GM12878 (cell line): ENCODE measurements at regions not wholly inside any gene's neighbourhood (a gene's known extent, or its start where the extent isn't known, plus 50 kb on each side); places are given as distances from the start of the nearest gene placed in this dataset.

ENCODE experiments used
- ATAC-seq: fragments of 200-7000 bp; cut with Tn5 transposase; 3 replicates; pipeline ENCODE4 v1.9.1; 2020; ENCODE audit warnings: mild to moderate bottlenecking, moderate library complexity
- BruUV-seq: library from RNA; stranded (reverse); fragments of 400-500 nt; replicated peaks from 2 replicates; lab custom pipeline; 2021; lab: Mats Ljungman, UMichigan
- CTCF ChIA-PET: fragments of 300-600 bp; sonication (Branson Sonifier 250); formaldehyde crosslinking; extraction: SDS; loops from one replicate; lab custom pipeline; 2021; ENCODE audit warnings: inconsistent platforms; lab: Yijun Ruan, JAX
- POLR2A ChIA-PET: fragments of 350-600 bp; formaldehyde crosslinking; extraction: SDS; loops from one replicate; lab custom pipeline; 2021; ENCODE audit warnings: inconsistent platforms; lab: Charles Lee
- RAD21 ChIA-PET: fragments of 300-600 bp; sonication (Branson Sonifier 250); formaldehyde crosslinking; loops from one replicate; lab custom pipeline; 2023; ENCODE audit warnings: antibody characterized with exemption; ENCODE audit not compliant: unreplicated experiment; lab: Charles Lee
- SMC1A ChIA-PET: fragments of 300-600 bp; sonication (Branson Sonifier 250); formaldehyde crosslinking; loops from one replicate; lab custom pipeline; 2023; ENCODE audit not compliant: unreplicated experiment, uncharacterized antibody; lab: Charles Lee
- DNase-seq: peaks from one replicate; pipeline ENCODE4 v3.0.0-alpha.2; 2011; ENCODE audit warnings: low read depth, low spot score
- FAIRE-seq: peaks from 3 replicates; lab custom pipeline; 2011; peaks lifted over from hg19 to GRCh38; lab: Jason Lieb, UNC
- H2AFZ ChIP-seq: 2 replicates; pipeline ENCODE4 v1.6.0; 2011; ENCODE audit warnings: low read depth, low read length, control low read depth; ENCODE audit not compliant: control insufficient read depth
- H3K27ac ChIP-seq: 2 replicates; pipeline ENCODE4 v1.5.1; 2011; ENCODE audit warnings: control low read depth; ENCODE audit not compliant: control insufficient read depth, insufficient read depth
- H3K27me3 ChIP-seq, 2 experiments: replicated peaks in 1 of 2; 2 replicates each; pipeline versions ENCODE4 v1.6.0 to v1.6.1; 2011; ENCODE audit warnings: low read length in 1 of 2; ENCODE audit not compliant: control insufficient read depth in 2 of 2, insufficient read depth in 2 of 2
- H3K36me3 ChIP-seq, 2 experiments: 2 replicates each; pipeline ENCODE4 v1.5.1; 2011; ENCODE audit warnings: low read length in 1 of 2; ENCODE audit not compliant: control insufficient read depth in 2 of 2, insufficient read depth in 2 of 2
- H3K4me1 ChIP-seq: 2 replicates; pipeline ENCODE4 v1.6.1; 2011; ENCODE audit warnings: mild to moderate bottlenecking, low read length, moderate library complexity, mixed read lengths; ENCODE audit not compliant: control insufficient read depth, insufficient read depth
- H3K4me2 ChIP-seq: 2 replicates; pipeline ENCODE4 v1.6.0; 2011; ENCODE audit warnings: control low read depth; ENCODE audit not compliant: control insufficient read depth, insufficient read depth
- H3K4me3 ChIP-seq: fragments of 200-600 bp; sonication (generic); 2 replicates; pipeline ENCODE4 v1.5.1; 2016
- H3K79me2 ChIP-seq: 2 replicates; pipeline ENCODE4 v1.6.0; 2011; ENCODE audit warnings: low read length; ENCODE audit not compliant: control insufficient read depth, insufficient read depth
- H3K9ac ChIP-seq: 2 replicates; pipeline ENCODE4 v1.8.0; 2011; ENCODE audit warnings: low read length, control low read depth, mixed read lengths; ENCODE audit not compliant: control insufficient read depth, insufficient read depth
- H3K9me3 ChIP-seq: replicated peaks from 3 replicates; pipeline ENCODE4 v1.5.1; 2011; ENCODE audit warnings: mild to moderate bottlenecking, low read length; ENCODE audit not compliant: control insufficient read depth, insufficient read depth
- H4K20me1 ChIP-seq: 2 replicates; pipeline ENCODE4 v1.6.0; 2011; ENCODE audit not compliant: control insufficient read depth, insufficient read depth
- BCL3 ChIP-seq: IDR thresholded peaks from 2 replicates; pipeline ENCODE4 v1.6.1; 2011; ENCODE audit warnings: borderline replicate concordance, low read depth, mild to moderate bottlenecking, moderate library complexity, low read length; ENCODE audit not compliant: insufficient read depth, poor library complexity, severe bottlenecking
- CHD2 ChIP-seq: IDR thresholded peaks from 2 replicates; pipeline ENCODE4 v1.6.1; 2011; ENCODE audit warnings: low read depth, low read length, improper control_type of control experiment, borderline replicate concordance
- EZH2 ChIP-seq: IDR thresholded peaks from 2 replicates; pipeline ENCODE4 v1.6.1; 2012; ENCODE audit warnings: low read depth, mild to moderate bottlenecking, control low read depth, inconsistent platforms, low read length, borderline replicate concordance; ENCODE audit not compliant: control insufficient read depth
- HDAC2 ChIP-seq: fragments of 200-600 bp; sonication (generic); IDR thresholded peaks from 2 replicates; pipeline ENCODE4 v1.6.1; 2017
- JUNB ChIP-seq: IDR thresholded peaks from 2 replicates; pipeline ENCODE4 v1.6.1; 2016; ENCODE audit warnings: antibody characterized with exemption, mild to moderate bottlenecking
- JUND ChIP-seq: IDR thresholded peaks from 2 replicates; pipeline ENCODE4 v1.6.1; 2012; ENCODE audit warnings: low read depth, mild to moderate bottlenecking, low read length, improper control_type of control experiment, moderate library complexity
- POU2F2 ChIP-seq: IDR thresholded peaks from 3 replicates; pipeline ENCODE4 v1.6.1; 2011; ENCODE audit warnings: low read depth, mild to moderate bottlenecking, low read length, borderline replicate concordance
- RB1 ChIP-seq: fragments of 450-650 bp; formaldehyde crosslinking; IDR thresholded peaks from 2 replicates; pipeline ENCODE4 v1.6.1; 2017; ENCODE audit warnings: mild to moderate bottlenecking, borderline replicate concordance
- SP1 ChIP-seq: IDR thresholded peaks from one replicate; pipeline ENCODE4 v1.6.1; 2011; ENCODE audit warnings: low read depth, low read length
- SREBF2 ChIP-seq: IDR thresholded peaks from 2 replicates; pipeline ENCODE4 v1.6.1; 2012; ENCODE audit warnings: mild to moderate bottlenecking, low read length
- STAT3 ChIP-seq: IDR thresholded peaks from 2 replicates; pipeline ENCODE4 v1.6.1; 2011; ENCODE audit warnings: low read depth, low read length, improper control_type of control experiment
- TAF1 ChIP-seq: IDR thresholded peaks from 2 replicates; pipeline ENCODE4 v1.6.1; 2011; ENCODE audit warnings: mild to moderate bottlenecking, low read depth, low read length, borderline replicate concordance
- TARDBP ChIP-seq: IDR thresholded peaks from 2 replicates; pipeline ENCODE4 v1.6.1; 2016; ENCODE audit warnings: borderline replicate concordance
- TBL1XR1 ChIP-seq: IDR thresholded peaks from 2 replicates; pipeline ENCODE4 v1.6.1; 2012; ENCODE audit warnings: low read depth, low read length, improper control_type of control experiment
- TCF7 ChIP-seq: IDR thresholded peaks from 2 replicates; pipeline ENCODE4 v1.6.1; 2014; ENCODE audit warnings: antibody characterized with exemption, borderline replicate concordance
- ZNF217 ChIP-seq: fragments of 450-650 bp; IDR thresholded peaks from 2 replicates; pipeline ENCODE4 v1.6.1; 2017; ENCODE audit warnings: antibody characterized with exemption, mild to moderate bottlenecking
- ZNF687 ChIP-seq: fragments of 450-650 bp; IDR thresholded peaks from 2 replicates; pipeline ENCODE4 v1.6.1; 2017; ENCODE audit warnings: mild to moderate bottlenecking, moderate library complexity
- in situ Hi-C: fragments of 300-500 bp; cut with MboI; formaldehyde crosslinking; loops from 9 replicates; pipeline ENCODE4 v1.14.3; 2018; ENCODE audit warnings: mixed read lengths
- intact Hi-C: fragments of 100-400 bp; cut with micrococcal nuclease; formaldehyde crosslinking; loops from one replicate; pipeline ENCODE4 v1.14.2; 2022; ENCODE audit not compliant: unreplicated experiment

- Histone ChIP-seq H4K20me1 (no peaks in the 10 kb centered on the region), H3K9ac (no peak overlapping the region), H3K9me3 (no peaks in the 10 kb centered on the region), H3K79me2 (no peaks in the 10 kb centered on the region), H3K4me2 (no peak overlapping the region), H3K4me3 (no peak overlapping the region), H3K36me3 (no peaks in the 10 kb centered on the region), H2AFZ (no peak overlapping the region), H3K27ac (no peak overlapping the region), H3K4me1 (no peaks in the 10 kb centered on the region), H3K27me3 (no peaks in the 10 kb centered on the region)
- FAIRE-seq (no peak), ATAC-seq (no peak), DNase-seq (no peak)
- RAD21 ChIA-PET: interaction anchor here (0.5 kb wide), 1 partner anchor 30 kb away, joined by 3 read pairs; no protein-coding TSS in a partner anchor
- TF ChIP-seq RB1 (no peak), SP1 (no peak), TCF7 (no peak), HDAC2 (no peak), TARDBP (no peak), JUND (no peak), JUNB (no peak), STAT3 (no peak), SREBF2 (no peak), ZNF687 (no peak), TAF1 (no peak), POU2F2 (no peak), TBL1XR1 (no peak), ZNF217 (no peak), CHD2 (no peak), BCL3 (no peak), EZH2 (no peak)
- POLR2A ChIA-PET: no interaction called here
- intact Hi-C loops: no loop called here
- in situ Hi-C loops: no loop called here
- SMC1A ChIA-PET: no interaction called here
- CTCF ChIA-PET: no interaction called here
- no TSS peak for BruUV-seq
Observed at GRCh38 chr3:181615666-181616065, 96.1 kb upstream of the SOX2 start.
